Activated CD4-positive, alpha-beta T cell treated with anti-CD3 and anti-CD28 coated beads for 36 hours (primary cell): ENCODE measurements at regions not wholly inside any gene's neighbourhood (a gene's known extent, or its start where the extent isn't known, plus 50 kb on each side); places are given as distances from the start of the nearest gene placed in this dataset.

Experiments used
- ATAC-seq: fragments of 200-7000 bp; cut with Tn5 transposase; one replicate; pipeline ENCODE4 v1.10.0; 2021; ENCODE audit warnings: mild to moderate bottlenecking, moderate library complexity
- CTCF ChIA-PET: fragments of 350-600 bp; sonication (Branson Sonifier 250); formaldehyde crosslinking; loops from one replicate; lab custom pipeline; 2021; ENCODE audit warnings: antibody characterized with exemption; lab: Charles Lee
- POLR2A ChIA-PET: fragments of 350-600 bp; sonication (Branson Sonifier 250); formaldehyde crosslinking; loops from one replicate; lab custom pipeline; 2021; ENCODE audit warnings: antibody characterized with exemption, inconsistent platforms; lab: Charles Lee
- DNase-seq: peaks from one replicate; pipeline ENCODE4 v3.0.0-alpha.2; 2020
- H3K27ac Mint-ChIP-seq: one replicate; pipeline ENCODE4 v1.8.0; 2021; ENCODE audit warnings: mixed read lengths
- H3K27me3 Mint-ChIP-seq: one replicate; pipeline ENCODE4 v1.8.0; 2021; ENCODE audit warnings: mixed read lengths
- H3K36me3 Mint-ChIP-seq: one replicate; pipeline ENCODE4 v1.8.0; 2021; ENCODE audit warnings: low read depth, mixed read lengths
- H3K4me1 Mint-ChIP-seq: one replicate; pipeline ENCODE4 v1.8.0; 2021; ENCODE audit warnings: mixed read lengths
- H3K4me3 Mint-ChIP-seq: one replicate; pipeline ENCODE4 v1.8.0; 2021; ENCODE audit warnings: mild to moderate bottlenecking, moderate library complexity, mixed read lengths
- H3K9me3 Mint-ChIP-seq: one replicate; pipeline ENCODE4 v1.8.0; 2021; ENCODE audit warnings: low read depth, mixed read lengths
- intact Hi-C, 2 experiments: fragments of 100-400 bp; cut with DNase I in 1 of 2; cut with micrococcal nuclease in 1 of 2; formaldehyde crosslinking; loops; one replicate each; pipeline versions ENCODE4 v1.14.2 to v1.15.1; 2022 to 2024; cut with DNase I, micrococcal nuclease

- POLR2A ChIA-PET = no interaction called here
- no peaks in the 10 kb centered on the region for H3K4me1 Mint-ChIP-seq
- H3K27me3 Mint-ChIP-seq = no peaks in the 10 kb centered on the region
- CTCF ChIA-PET = no interaction called here
- no peak overlapping the region for H3K27ac Mint-ChIP-seq
- H3K36me3 Mint-ChIP-seq = no peaks in the 10 kb centered on the region
- intact Hi-C loops = no loop called here
- DNase-seq = no peak
- H3K9me3 Mint-ChIP-seq = no peaks in the 10 kb centered on the region
- no peak for ATAC-seq
- no peak overlapping the region for H3K4me3 Mint-ChIP-seq
These were observed 141.3 kb upstream of the NALF2 start for GRCh38 chrX:69362856-69363255.

GRCh38 chrX:69362354-69362753, 141.8 kb upstream of the NALF2 start:
- ChIA-PET CTCF (no interaction called here), POLR2A (no interaction called here)
- no peaks in the 10 kb centered on the region for H3K27me3 Mint-ChIP-seq
- no peak overlapping the region for H3K27ac Mint-ChIP-seq
- ATAC-seq (no peak), DNase-seq (no peak)
- intact Hi-C loops = no loop called here
- H3K4me3 Mint-ChIP-seq = no peak overlapping the region
- H3K36me3 Mint-ChIP-seq = no peaks in the 10 kb centered on the region
- H3K9me3 Mint-ChIP-seq = no peaks in the 10 kb centered on the region
- H3K4me1 Mint-ChIP-seq = no peaks in the 10 kb centered on the region

- intact Hi-C loops = no loop called here
- Mint-ChIP-seq H3K27me3 (no peaks in the 10 kb centered on the region), H3K36me3 (no peaks in the 10 kb centered on the region), H3K9me3 (no peaks in the 10 kb centered on the region), H3K27ac (no peak overlapping the region), H3K4me3 (no peak overlapping the region), H3K4me1 (no peaks in the 10 kb centered on the region)
- CTCF ChIA-PET = no interaction called here
- POLR2A ChIA-PET = interaction anchor here (0.7 kb wide), 1 partner anchor 147 kb away, joined by 3 read pairs; no protein-coding TSS in a partner anchor
- DNase-seq (no peak), ATAC-seq (no peak)
These were observed 142.7 kb upstream of the NALF2 start for GRCh38 chrX:69361311-69361845.

GRCh38 chrX:69357317-69357716, 146.8 kb upstream of the NALF2 start:
- Mint-ChIP-seq H3K27me3 (no peaks in the 10 kb centered on the region), H3K4me3 (no peak overlapping the region), H3K9me3 (peaks cover 6% of the 10 kb centered on the region), H3K36me3 (no peaks in the 10 kb centered on the region), H3K4me1 (no peaks in the 10 kb centered on the region), H3K27ac (no peak overlapping the region)
- CTCF ChIA-PET = no interaction called here
- DNase-seq (no peak), ATAC-seq (no peak)
- intact Hi-C loops = no loop called here
- POLR2A ChIA-PET = no interaction called here

GRCh38 chrX:69324851-69325250, 159.6 kb upstream of the PJA1 start:
- Mint-ChIP-seq H3K9me3 (no peaks in the 10 kb centered on the region), H3K27me3 (no peaks in the 10 kb centered on the region), H3K36me3 (no peaks in the 10 kb centered on the region), H3K27ac (no peak overlapping the region), H3K4me3 (no peak overlapping the region), H3K4me1 (no peaks in the 10 kb centered on the region)
- intact Hi-C loops = no loop called here
- ChIA-PET CTCF (no interaction called here), POLR2A (no interaction called here)
- DNase-seq (no peak), ATAC-seq (no peak)

GRCh38 chrX:69323786-69324720, 158.8 kb upstream of the PJA1 start:
- no peaks in the 10 kb centered on the region for H3K36me3 Mint-ChIP-seq
- intact Hi-C loops = no loop called here
- H3K4me1 Mint-ChIP-seq = no peaks in the 10 kb centered on the region

GRCh38 chrX:69321789-69322188, 156.5 kb upstream of the PJA1 start:
- H3K9me3 Mint-ChIP-seq = no peaks in the 10 kb centered on the region
- ChIA-PET POLR2A (no interaction called here), CTCF (no interaction called here)
- no peaks in the 10 kb centered on the region for H3K27me3 Mint-ChIP-seq
- intact Hi-C loops = no loop called here
- no peak for ATAC-seq
- H3K27ac Mint-ChIP-seq = no peak overlapping the region
- no peaks in the 10 kb centered on the region for H3K36me3 Mint-ChIP-seq
- DNase-seq = no peak
- no peak overlapping the region for H3K4me3 Mint-ChIP-seq
- no peaks in the 10 kb centered on the region for H3K4me1 Mint-ChIP-seq

More at GRCh38 chrX:69323786-69324720, 158.8 kb upstream of the PJA1 start:
- Mint-ChIP-seq H3K9me3 (no peaks in the 10 kb centered on the region), H3K27ac (no peak overlapping the region), H3K4me3 (no peak overlapping the region), H3K27me3 (no peaks in the 10 kb centered on the region)
- POLR2A ChIA-PET = no interaction called here
- CTCF ChIA-PET = no interaction called here
- ATAC-seq (no peak), DNase-seq (no peak)

GRCh38 chrX:69321006-69321655, 155.9 kb upstream of the PJA1 start:
- ChIA-PET POLR2A (no interaction called here), CTCF (no interaction called here)
- no peak for ATAC-seq
- Mint-ChIP-seq H3K36me3 (no peaks in the 10 kb centered on the region), H3K4me1 (no peaks in the 10 kb centered on the region), H3K27ac (no peak overlapping the region), H3K4me3 (no peak overlapping the region), H3K9me3 (no peaks in the 10 kb centered on the region), H3K27me3 (no peaks in the 10 kb centered on the region)
- intact Hi-C loops = no loop called here
- DNase-seq = no peak

GRCh38 chrX:69320116-69320515, 154.9 kb upstream of the PJA1 start:
- Mint-ChIP-seq H3K27ac (no peak overlapping the region), H3K27me3 (no peaks in the 10 kb centered on the region), H3K4me3 (no peak overlapping the region), H3K4me1 (no peaks in the 10 kb centered on the region), H3K9me3 (no peaks in the 10 kb centered on the region), H3K36me3 (no peaks in the 10 kb centered on the region)
- ChIA-PET CTCF (no interaction called here), POLR2A (no interaction called here)
- intact Hi-C loops = no loop called here
- ATAC-seq = no peak
- no peak for DNase-seq

GRCh38 chrX:69319376-69319775, 154.1 kb upstream of the PJA1 start:
- no peaks in the 10 kb centered on the region for H3K9me3 Mint-ChIP-seq
- DNase-seq = no peak
- no peaks in the 10 kb centered on the region for H3K4me1 Mint-ChIP-seq
- ATAC-seq = no peak
- H3K4me3 Mint-ChIP-seq = no peak overlapping the region
- intact Hi-C loops = no loop called here
- no peaks in the 10 kb centered on the region for H3K27me3 Mint-ChIP-seq
- ChIA-PET POLR2A (no interaction called here), CTCF (no interaction called here)
- H3K36me3 Mint-ChIP-seq = no peaks in the 10 kb centered on the region
- no peak overlapping the region for H3K27ac Mint-ChIP-seq

GRCh38 chrX:69318651-69319340, 153.5 kb upstream of the PJA1 start:
- no peaks in the 10 kb centered on the region for H3K9me3 Mint-ChIP-seq
- H3K4me3 Mint-ChIP-seq = no peak overlapping the region
- no peaks in the 10 kb centered on the region for H3K4me1 Mint-ChIP-seq
- no peaks in the 10 kb centered on the region for H3K27me3 Mint-ChIP-seq
- no peaks in the 10 kb centered on the region for H3K36me3 Mint-ChIP-seq
- POLR2A ChIA-PET = no interaction called here
- intact Hi-C loops = no loop called here
- ATAC-seq = no peak
- DNase-seq = no peak
- no peak overlapping the region for H3K27ac Mint-ChIP-seq
- CTCF ChIA-PET = no interaction called here
